LNCaP clone FGC (cell line): ENCODE measurements at regions not wholly inside any gene's neighbourhood (a gene's known extent, or its start where the extent isn't known, plus 50 kb on each side); places are given as distances from the start of the nearest gene placed in this dataset.
"Not testable (repeated sequence)": the region's sequence is repeated elsewhere in the genome, so short reads cannot be mapped to it uniquely, and the experiment has no call there.

Experiments
- DNase-seq: peaks from one replicate; pipeline ENCODE4 v3.0.0-alpha.2; 2011; ENCODE audit warnings: low read depth
- H3K4me3 ChIP-seq: 2 replicates; pipeline ENCODE4 v1.5.1; 2011; ENCODE audit warnings: mild to moderate bottlenecking, low read depth, low read length, control low read depth
- TF ChIP-seq, protein P1 (sequence below): IDR thresholded peaks from 2 replicates; pipeline ENCODE4 v1.5.1; 2012; ENCODE audit warnings: mild to moderate bottlenecking; ENCODE audit not compliant: control insufficient read depth, insufficient read depth; ENCODE audit errors: extremely low read depth

DNA sequence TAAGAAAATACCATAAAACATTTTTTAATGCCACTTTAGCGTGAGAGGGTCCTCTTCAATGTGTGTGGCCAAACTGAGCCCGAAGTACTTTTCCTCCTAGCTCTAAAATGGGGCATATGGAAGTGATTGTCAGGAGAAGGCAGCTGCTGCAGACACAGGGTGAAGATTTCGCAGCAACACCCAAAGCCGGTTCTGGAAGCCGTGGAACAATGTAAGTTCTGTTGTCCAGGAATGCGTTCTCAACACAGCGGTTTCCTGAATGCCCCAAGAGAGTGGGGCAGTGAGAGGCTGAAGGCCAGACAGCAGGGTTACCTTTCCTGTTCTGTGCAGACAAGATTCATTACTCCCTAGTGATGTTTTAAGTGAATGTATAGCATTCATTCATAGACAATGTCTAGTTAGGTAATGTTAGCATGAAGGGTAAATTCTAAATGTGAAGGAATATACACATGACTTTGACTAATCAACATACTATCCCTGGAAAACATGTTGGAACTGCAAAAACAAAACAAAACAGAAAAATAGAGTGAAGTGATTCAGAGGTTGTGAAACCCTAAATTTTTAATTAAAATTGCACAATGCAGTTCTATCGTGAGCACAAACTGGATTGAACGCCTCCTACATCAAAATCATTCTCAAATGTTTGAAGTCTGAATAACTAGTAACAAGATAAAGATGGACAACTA lies 197.0 kb upstream of the SEMA6A start:
- TF ChIP-seq, protein P1, sequence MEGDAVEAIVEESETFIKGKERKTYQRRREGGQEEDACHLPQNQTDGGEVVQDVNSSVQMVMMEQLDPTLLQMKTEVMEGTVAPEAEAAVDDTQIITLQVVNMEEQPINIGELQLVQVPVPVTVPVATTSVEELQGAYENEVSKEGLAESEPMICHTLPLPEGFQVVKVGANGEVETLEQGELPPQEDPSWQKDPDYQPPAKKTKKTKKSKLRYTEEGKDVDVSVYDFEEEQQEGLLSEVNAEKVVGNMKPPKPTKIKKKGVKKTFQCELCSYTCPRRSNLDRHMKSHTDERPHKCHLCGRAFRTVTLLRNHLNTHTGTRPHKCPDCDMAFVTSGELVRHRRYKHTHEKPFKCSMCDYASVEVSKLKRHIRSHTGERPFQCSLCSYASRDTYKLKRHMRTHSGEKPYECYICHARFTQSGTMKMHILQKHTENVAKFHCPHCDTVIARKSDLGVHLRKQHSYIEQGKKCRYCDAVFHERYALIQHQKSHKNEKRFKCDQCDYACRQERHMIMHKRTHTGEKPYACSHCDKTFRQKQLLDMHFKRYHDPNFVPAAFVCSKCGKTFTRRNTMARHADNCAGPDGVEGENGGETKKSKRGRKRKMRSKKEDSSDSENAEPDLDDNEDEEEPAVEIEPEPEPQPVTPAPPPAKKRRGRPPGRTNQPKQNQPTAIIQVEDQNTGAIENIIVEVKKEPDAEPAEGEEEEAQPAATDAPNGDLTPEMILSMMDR, result no peak
- DNase-seq, result no peak
- no peak overlapping the region for H3K4me3 ChIP-seq

DNA sequence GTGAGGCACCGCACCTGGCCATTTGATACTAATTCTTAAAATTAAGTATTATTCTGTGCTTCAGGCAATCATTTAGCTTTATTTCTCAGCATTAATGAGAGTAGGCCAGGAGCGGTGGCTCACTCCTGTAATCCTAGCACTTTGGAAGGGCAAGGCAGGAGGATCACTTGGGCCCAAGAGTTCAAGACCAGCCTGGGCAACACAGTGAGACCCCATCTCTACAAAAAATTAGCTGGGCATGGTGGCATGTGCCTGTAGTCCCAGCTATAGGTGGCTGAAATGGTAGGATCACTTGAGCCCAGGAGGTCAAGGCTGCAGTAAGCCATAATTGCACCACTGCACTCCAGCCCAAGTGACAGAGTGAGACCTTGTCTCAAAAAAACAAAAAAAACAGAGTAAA lies 195.3 kb upstream of the SEMA6A start:
- not testable (repeated sequence) for H3K4me3 ChIP-seq, DNase-seq

DNA sequence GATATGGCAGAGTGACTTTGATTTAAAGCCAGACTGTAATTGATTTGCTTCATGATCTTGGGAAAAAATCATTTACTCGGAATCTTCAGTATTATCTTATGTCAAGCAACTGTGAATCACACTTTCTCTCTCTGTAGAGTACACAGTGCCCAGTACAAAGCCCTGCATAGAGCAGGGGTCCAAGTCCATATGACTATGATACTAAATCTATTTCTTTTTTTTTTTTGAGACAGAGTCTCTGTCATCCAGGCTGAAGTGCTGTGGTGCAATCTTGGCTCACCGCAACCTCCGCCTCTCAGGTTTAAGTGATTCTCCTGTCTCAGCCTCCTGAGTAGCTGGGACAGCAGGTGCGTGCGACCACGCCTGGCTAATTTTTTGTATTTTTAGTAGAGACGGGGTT lies 194.8 kb upstream of the SEMA6A start:
- H3K4me3 ChIP-seq, result no peak overlapping the region
- TF ChIP-seq, protein P1, result no peak
- no peak for DNase-seq

DNA sequence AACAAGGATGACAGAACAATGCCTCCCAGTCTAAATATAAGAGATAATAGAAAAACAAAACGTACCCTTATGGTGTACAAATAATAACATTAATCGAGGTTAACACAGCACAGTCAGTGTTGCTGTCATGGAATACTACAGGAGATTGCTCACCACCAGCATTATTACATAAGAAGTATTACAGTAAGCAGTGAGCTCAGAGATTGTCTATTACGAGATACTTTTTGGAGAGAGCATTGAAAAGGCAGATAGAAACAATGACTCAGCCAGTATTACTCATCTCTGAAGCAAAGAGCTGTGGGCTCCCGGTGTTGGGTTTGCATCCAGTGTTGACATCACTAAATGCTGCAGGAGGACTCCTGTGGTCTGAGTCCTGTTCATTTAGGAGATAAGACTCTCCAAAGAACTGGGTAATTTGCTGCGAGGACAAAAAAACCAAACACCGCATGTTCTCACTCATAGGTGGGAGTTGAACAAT lies 191.9 kb upstream of the SEMA6A start:
- H3K4me3 ChIP-seq, result no peak overlapping the region
- DNase-seq, result no peak
- TF ChIP-seq, protein P1, result no peak

DNA sequence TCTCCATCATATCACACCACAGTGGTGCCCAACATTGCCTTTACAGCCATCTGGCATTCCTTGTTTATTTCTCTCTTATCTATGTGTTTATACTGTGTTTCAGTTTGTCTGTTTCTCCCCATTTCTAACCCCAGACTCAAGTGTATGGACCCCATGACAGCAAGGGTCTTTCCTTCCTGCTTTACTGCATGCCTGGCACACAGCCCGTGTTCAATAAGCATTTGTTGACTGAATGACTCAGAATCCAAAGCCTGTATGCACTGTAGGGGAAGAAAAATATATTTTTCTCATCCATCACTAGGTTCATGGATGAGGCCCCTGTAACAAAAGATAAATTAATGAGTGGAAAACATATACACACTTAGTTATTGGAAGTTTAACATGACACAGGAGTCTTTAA lies 190.8 kb upstream of the SEMA6A start:
- no peak for DNase-seq
- TF ChIP-seq, protein P1, result no peak
- no peak overlapping the region for H3K4me3 ChIP-seq

DNA sequence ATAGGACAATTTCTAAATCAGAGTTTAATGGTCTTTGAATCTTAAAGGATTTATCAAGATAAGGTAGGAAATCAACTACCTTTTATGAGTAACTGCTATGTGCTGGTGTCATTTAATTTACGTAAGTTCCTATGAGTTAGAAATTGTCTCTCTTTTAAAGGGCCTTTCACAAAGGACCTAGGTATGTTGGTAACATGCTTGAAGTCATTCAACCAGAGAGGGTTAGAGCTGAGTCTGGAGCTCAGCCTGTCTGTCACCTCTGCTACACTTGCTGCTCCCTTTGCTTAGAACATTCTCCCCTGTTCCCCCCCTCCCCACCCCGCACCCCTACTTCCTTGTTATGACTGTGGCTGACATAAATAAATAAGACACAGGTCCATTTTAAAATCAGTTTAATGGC lies 190.3 kb upstream of the SEMA6A start:
- no peak overlapping the region for H3K4me3 ChIP-seq
- DNase-seq, result no peak

DNA sequence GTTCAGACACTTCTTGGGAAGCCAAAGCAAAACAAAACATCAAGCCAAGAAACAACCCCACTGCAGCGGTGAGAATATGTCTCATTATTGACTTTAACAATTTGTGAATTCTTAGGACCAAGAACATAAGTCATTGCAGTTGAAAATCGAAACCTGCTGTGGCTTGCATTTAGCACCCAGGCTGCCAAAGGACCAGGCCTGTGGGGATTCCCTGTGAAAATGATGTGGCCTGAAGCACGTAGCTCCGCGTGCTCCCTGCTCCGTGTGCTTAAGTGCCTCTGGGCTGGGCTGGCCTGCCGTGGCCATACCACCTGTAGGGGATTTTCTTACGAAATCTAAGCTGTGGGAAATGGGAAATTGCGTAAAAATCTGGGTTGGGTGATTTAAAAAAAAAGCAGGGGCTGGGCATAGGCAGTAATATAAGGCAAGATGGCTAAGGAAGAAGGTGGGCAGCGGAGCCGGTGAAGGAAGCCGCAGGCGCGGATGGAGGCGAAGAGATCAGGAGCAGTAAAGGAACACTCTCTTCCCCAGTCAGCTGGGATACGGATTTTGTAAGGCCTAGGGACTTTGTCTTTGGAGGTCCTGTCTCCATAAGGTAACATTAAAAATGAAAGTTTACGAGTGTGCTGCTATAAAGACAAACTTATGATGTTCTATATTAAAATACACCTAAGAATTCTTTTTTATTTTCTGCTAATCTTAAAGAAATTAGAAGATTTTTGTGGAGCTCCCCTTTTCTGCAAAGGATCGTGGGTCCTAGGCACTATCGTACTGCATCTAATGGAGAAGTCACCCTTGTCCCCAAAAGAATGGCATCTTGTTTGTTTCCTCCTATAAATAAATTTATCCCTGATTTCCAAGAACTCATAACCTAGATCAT lies 189.6 kb upstream of the SEMA6A start:
- DNase-seq, result no peak
- TF ChIP-seq, protein P1, result no peak
- no peak overlapping the region for H3K4me3 ChIP-seq

More for the DNA sequence above, 190.3 kb upstream of the SEMA6A start:
- TF ChIP-seq, protein P1, result no peak
